ENCODE measurements at regions not wholly inside any gene's neighbourhood (a gene's known extent, or its start where the extent isn't known, plus 50 kb on each side); places are given as distances from the start of the nearest gene placed in this dataset.

- ATAC-seq, result no peak
- no peaks in the 10 kb centered on the region for H3K9me3 Mint-ChIP-seq
- no peaks in the 10 kb centered on the region for H3K36me3 Mint-ChIP-seq
- no peaks in the 10 kb centered on the region for H3K4me1 ChIP-seq (ENCODE audit: control insufficient read depth, insufficient read depth, low read length)
- H3K27me3 ChIP-seq (ENCODE audit: control insufficient read depth, insufficient read depth, low read length), result peaks cover 6% of the 10 kb centered on the region
- H3K4me1 Mint-ChIP-seq, result peaks cover 0 to 7% of the 10 kb centered on the region in 2 donors
- H3K27ac Mint-ChIP-seq, result no peak overlapping the region
- TF ChIP-seq CTCF (IDR thresholded peaks at IDR 0.05), result no peak
- no peaks in the 10 kb centered on the region for H3K9me3 ChIP-seq (ENCODE audit: control insufficient read depth, insufficient read depth, low read length)
- intact Hi-C loops (cut with micrococcal nuclease), result loop anchor here (10.0 kb wide), 1 partner anchor 341 kb away; no protein-coding TSS in a partner anchor
- H3K36me3 ChIP-seq (ENCODE audit: control insufficient read depth, insufficient read depth, low read length), result no peaks in the 10 kb centered on the region
- no peak overlapping the region for H3K4me3 Mint-ChIP-seq
- DNase-seq, result no peak
- H3K27me3 Mint-ChIP-seq (ENCODE audit: low read depth in 2 of 2), result peaks cover 22 to 35% of the 10 kb centered on the region in 2 donors
- no peak overlapping the region for H3K27ac ChIP-seq (ENCODE audit: low read length)
- 78% methylated on average over 3 of the region's 3 CpGs for WGBS (ENCODE audit: insufficient coverage)
- no peak overlapping the region for H3K4me3 ChIP-seq (ENCODE audit: low read length)
Observed at GRCh38 chr3:124563376-124563775, 166.9 kb upstream of the UMPS start.

GRCh38 chr3:124565013-124565412, 165.2 kb upstream of the UMPS start:
- H3K4me3 ChIP-seq (ENCODE audit: low read length), result no peak overlapping the region
- Mint-ChIP-seq H3K4me1 (peaks cover 0 to 7% of the 10 kb centered on the region in 2 donors), H3K27ac (no peak overlapping the region), H3K36me3 (no peaks in the 10 kb centered on the region), H3K4me3 (no peak overlapping the region), H3K9me3 (no peaks in the 10 kb centered on the region), H3K27me3 (ENCODE audit: low read depth in 2 of 2) (peaks cover 16 to 19% of the 10 kb centered on the region in 2 donors)
- no peaks in the 10 kb centered on the region for H3K4me1 ChIP-seq (ENCODE audit: control insufficient read depth, insufficient read depth, low read length)
- no peaks in the 10 kb centered on the region for H3K36me3 ChIP-seq (ENCODE audit: control insufficient read depth, insufficient read depth, low read length)
- 38% methylated on average over 2 of the region's 5 CpGs for WGBS (ENCODE audit: insufficient coverage)
- H3K27ac ChIP-seq (ENCODE audit: low read length), result no peak overlapping the region
- no peaks in the 10 kb centered on the region for H3K27me3 ChIP-seq (ENCODE audit: control insufficient read depth, insufficient read depth, low read length)
- ATAC-seq (peak; percentile 31 to 69 (median 64)), DNase-seq (peak; percentile 42 to 75)
- TF ChIP-seq CTCF (IDR thresholded peaks at IDR 0.05), result peak; percentile 97
- H3K9me3 ChIP-seq (ENCODE audit: control insufficient read depth, insufficient read depth, low read length), result no peaks in the 10 kb centered on the region
- intact Hi-C loops (cut with micrococcal nuclease), result loop anchor here (1.0 to 10.0 kb wide), 2 partner anchors 124 to 340 kb away; no protein-coding TSS in a partner anchor

GRCh38 chr3:124565551-124565950, 164.7 kb upstream of the UMPS start:
- no peak for TF ChIP-seq CTCF (IDR thresholded peaks at IDR 0.05)
- Histone ChIP-seq H3K27ac (ENCODE audit: low read length) (no peak overlapping the region), H3K4me3 (ENCODE audit: low read length) (no peak overlapping the region), H3K27me3 (ENCODE audit: control insufficient read depth, insufficient read depth, low read length) (no peaks in the 10 kb centered on the region), H3K9me3 (ENCODE audit: control insufficient read depth, insufficient read depth, low read length) (no peaks in the 10 kb centered on the region), H3K4me1 (ENCODE audit: control insufficient read depth, insufficient read depth, low read length) (no peaks in the 10 kb centered on the region), H3K36me3 (ENCODE audit: control insufficient read depth, insufficient read depth, low read length) (no peaks in the 10 kb centered on the region)
- DNase-seq (no peak), ATAC-seq (no peak)
- H3K9me3 Mint-ChIP-seq, result no peaks in the 10 kb centered on the region
- intact Hi-C loops (cut with micrococcal nuclease), result loop anchor here (1.0 to 10.0 kb wide), 2 partner anchors 124 to 339 kb away; no protein-coding TSS in a partner anchor
- WGBS (ENCODE audit: insufficient coverage), result 83% methylated on average over 6 of the region's 6 CpGs
- no peak overlapping the region for H3K4me3 Mint-ChIP-seq
- H3K27ac Mint-ChIP-seq, result no peak overlapping the region
- no peaks in the 10 kb centered on the region for H3K36me3 Mint-ChIP-seq
- peaks cover 16% of the 10 kb centered on the region in 2 donors for H3K27me3 Mint-ChIP-seq (ENCODE audit: low read depth in 2 of 2)
- H3K4me1 Mint-ChIP-seq, result peaks cover 0 to 7% of the 10 kb centered on the region in 2 donors

GRCh38 chr3:124566701-124567100, 163.6 kb upstream of the UMPS start:
- Mint-ChIP-seq H3K36me3 (no peaks in the 10 kb centered on the region), H3K4me3 (no peak overlapping the region), H3K27ac (no peak overlapping the region), H3K4me1 (peaks cover 0 to 7% of the 10 kb centered on the region in 2 donors), H3K27me3 (ENCODE audit: low read depth in 2 of 2) (peaks cover 6 to 16% of the 10 kb centered on the region in 2 donors), H3K9me3 (no peaks in the 10 kb centered on the region)
- H3K4me1 ChIP-seq (ENCODE audit: control insufficient read depth, insufficient read depth, low read length), result no peaks in the 10 kb centered on the region
- no peak for TF ChIP-seq CTCF (IDR thresholded peaks at IDR 0.05)
- H3K27ac ChIP-seq (ENCODE audit: low read length), result no peak overlapping the region
- H3K36me3 ChIP-seq (ENCODE audit: control insufficient read depth, insufficient read depth, low read length), result no peaks in the 10 kb centered on the region
- no peak overlapping the region for H3K4me3 ChIP-seq (ENCODE audit: low read length)
- no peaks in the 10 kb centered on the region for H3K27me3 ChIP-seq (ENCODE audit: control insufficient read depth, insufficient read depth, low read length)
- DNase-seq (no peak), ATAC-seq (no peak)
- 31% methylated on average over 2 of the region's 2 CpGs for WGBS (ENCODE audit: insufficient coverage)
- intact Hi-C loops (cut with micrococcal nuclease), result loop anchor here (10.0 kb wide), 1 partner anchor 338 kb away; no protein-coding TSS in a partner anchor
- no peaks in the 10 kb centered on the region for H3K9me3 ChIP-seq (ENCODE audit: control insufficient read depth, insufficient read depth, low read length)

All from natural killer cell (primary cell).